HCT116 (cell line): ENCODE measurements at regions not wholly inside any gene's neighbourhood (a gene's known extent, or its start where the extent isn't known, plus 50 kb on each side); places are given as distances from the start of the nearest gene placed in this dataset.

Source experiments
- CEBPB ChIP-seq: IDR thresholded peaks from 2 replicates; pipeline ENCODE4 v1.6.1; 2012; ENCODE audit warnings: low read depth
- EGR1 ChIP-seq: IDR thresholded peaks from 2 replicates; pipeline ENCODE4 v1.6.1; 2012; ENCODE audit warnings: low read depth
- EZH2 ChIP-seq: fragments of 200-600 bp; sonication (generic); IDR thresholded peaks from 2 replicates; pipeline ENCODE4 v1.6.1; 2017; ENCODE audit warnings: antibody characterized with exemption, mixed run types
- POLR2A ChIP-seq: IDR thresholded peaks from 2 replicates; pipeline ENCODE4 v1.7.0; 2011; ENCODE audit warnings: borderline replicate concordance; ENCODE audit not compliant: insufficient read depth, insufficient read length; ENCODE audit errors: extremely low read depth
- POLR2AphosphoS5 ChIP-seq: IDR thresholded peaks from 2 replicates; pipeline ENCODE4 v1.6.1; 2011; ENCODE audit warnings: mild to moderate bottlenecking, low read depth, low read length, moderate library complexity
- RAD21 ChIP-seq: IDR thresholded peaks from 2 replicates; pipeline ENCODE4 v1.6.1; 2012; ENCODE audit warnings: low read depth, mild to moderate bottlenecking
- REST ChIP-seq: IDR thresholded peaks from 2 replicates; pipeline ENCODE4 v1.6.1; 2012; ENCODE audit warnings: low read depth
- SIN3A ChIP-seq: IDR thresholded peaks from 2 replicates; pipeline ENCODE4 v1.6.1; 2012; ENCODE audit warnings: low read depth
- SRF ChIP-seq: IDR thresholded peaks from 2 replicates; pipeline ENCODE4 v1.6.1; 2012; ENCODE audit warnings: low read depth
- YY1 ChIP-seq: IDR thresholded peaks from 2 replicates; pipeline ENCODE4 v1.6.1; 2011; ENCODE audit warnings: low read length, low read depth, moderate library complexity, mild to moderate bottlenecking; ENCODE audit not compliant: insufficient replicate concordance; ENCODE audit errors: extremely low read depth
- ZFX ChIP-seq: fragments of 450-650 bp; IDR thresholded peaks from 2 replicates; pipeline ENCODE4 v1.6.1; 2017
- ZNF274 ChIP-seq: fragments of 200-500 bp; sonication (Bioruptor generic); IDR thresholded peaks from 2 replicates; pipeline ENCODE4 v1.6.1; 2014; ENCODE audit warnings: mild to moderate bottlenecking, low read depth, low read length, inconsistent platforms
- TF ChIP-seq, protein P1 (sequence below), 3 experiments: fragments of 200-600 bp in 1 of 3; sonication (generic) in 1 of 3; IDR thresholded peaks in 2 of 3; conservative IDR thresholded peaks in 1 of 3; 2 replicates each; pipeline ENCODE4 v1.5.1; 2012 to 2017; ENCODE audit warnings: low read depth in 2 of 3, low read length in 2 of 3, antibody characterized with exemption in 1 of 3, borderline replicate concordance in 1 of 3, control low read depth in 1 of 3, mild to moderate bottlenecking in 1 of 3, mixed read lengths in 1 of 3, mixed run types in 1 of 3, moderate library complexity in 1 of 3; ENCODE audit not compliant: insufficient read depth in 1 of 3
- TF ChIP-seq, protein P2 (sequence below): IDR thresholded peaks from 2 replicates; pipeline ENCODE4 v1.6.1; 2012

GRCh38 chr5:18329328-18329727, 695.1 kb downstream of the TAF11L14 start:
- TF ChIP-seq POLR2A (no peak), ZNF274 (no peak), CEBPB (no peak), EZH2 (no peak), REST (no peak), ZFX (no peak), SIN3A (no peak), RAD21 (no peak), YY1 (no peak), POLR2AphosphoS5 (no peak), EGR1 (no peak), SRF (no peak)
- TF ChIP-seq, protein P1, sequence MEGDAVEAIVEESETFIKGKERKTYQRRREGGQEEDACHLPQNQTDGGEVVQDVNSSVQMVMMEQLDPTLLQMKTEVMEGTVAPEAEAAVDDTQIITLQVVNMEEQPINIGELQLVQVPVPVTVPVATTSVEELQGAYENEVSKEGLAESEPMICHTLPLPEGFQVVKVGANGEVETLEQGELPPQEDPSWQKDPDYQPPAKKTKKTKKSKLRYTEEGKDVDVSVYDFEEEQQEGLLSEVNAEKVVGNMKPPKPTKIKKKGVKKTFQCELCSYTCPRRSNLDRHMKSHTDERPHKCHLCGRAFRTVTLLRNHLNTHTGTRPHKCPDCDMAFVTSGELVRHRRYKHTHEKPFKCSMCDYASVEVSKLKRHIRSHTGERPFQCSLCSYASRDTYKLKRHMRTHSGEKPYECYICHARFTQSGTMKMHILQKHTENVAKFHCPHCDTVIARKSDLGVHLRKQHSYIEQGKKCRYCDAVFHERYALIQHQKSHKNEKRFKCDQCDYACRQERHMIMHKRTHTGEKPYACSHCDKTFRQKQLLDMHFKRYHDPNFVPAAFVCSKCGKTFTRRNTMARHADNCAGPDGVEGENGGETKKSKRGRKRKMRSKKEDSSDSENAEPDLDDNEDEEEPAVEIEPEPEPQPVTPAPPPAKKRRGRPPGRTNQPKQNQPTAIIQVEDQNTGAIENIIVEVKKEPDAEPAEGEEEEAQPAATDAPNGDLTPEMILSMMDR (IDR thresholded peaks at IDR 0.05 in 2 of 3, conservative IDR thresholded peaks at IDR 0.05 in 1 of 3; ENCODE audit: borderline replicate concordance in 1 of 3, insufficient read depth in 1 of 3, low read depth in 2 of 3, low read length in 2 of 3): no peak
- TF ChIP-seq, protein P2, sequence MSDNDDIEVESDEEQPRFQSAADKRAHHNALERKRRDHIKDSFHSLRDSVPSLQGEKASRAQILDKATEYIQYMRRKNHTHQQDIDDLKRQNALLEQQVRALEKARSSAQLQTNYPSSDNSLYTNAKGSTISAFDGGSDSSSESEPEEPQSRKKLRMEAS: no peak
